Activated effector memory CD4-positive, alpha-beta T cell treated with Interleukin-2 at 50 U/mL for 16 hours (primary cell): ENCODE measurements at regions not wholly inside any gene's neighbourhood (a gene's known extent, or its start where the extent isn't known, plus 50 kb on each side); places are given as distances from the start of the nearest gene placed in this dataset.
"Not testable (repeated sequence)": the region's sequence is repeated elsewhere in the genome, so short reads cannot be mapped to it uniquely, and the experiment has no call there.

Source experiments
- DNase-seq: peaks from one replicate; pipeline ENCODE4 v3.0.0-alpha.2; 2020

- no peak for DNase-seq
Measured at GRCh38 chr9:135394699-135395645, 84.6 kb upstream of the PPP1R26 start.

GRCh38 chr9:135397142-135397541 lies 82.4 kb upstream of the PPP1R26 start:
- DNase-seq: no peak

GRCh38 chr9:135399000-135399649 lies 80.5 kb upstream of the PPP1R26 start:
- DNase-seq: no peak

GRCh38 chr9:135400496-135400895 lies 79.1 kb upstream of the PPP1R26 start:
- DNase-seq: no peak

- DNase-seq: no peak
Measured at GRCh38 chr9:135401218-135401617, 78.4 kb upstream of the PPP1R26 start.

GRCh38 chr9:135402048-135402738 lies 77.4 kb upstream of the PPP1R26 start:
- no peak for DNase-seq

GRCh38 chr9:135402739-135403695 lies 76.6 kb upstream of the PPP1R26 start:
- no peak for DNase-seq

- DNase-seq: no peak
Measured at GRCh38 chr9:135403733-135404450, 75.7 kb upstream of the PPP1R26 start.

- DNase-seq: no peak
Measured at GRCh38 chr9:135404451-135405144, 75.0 kb upstream of the PPP1R26 start.

GRCh38 chr9:135405145-135405464 lies 74.5 kb upstream of the PPP1R26 start:
- DNase-seq: not testable (repeated sequence)

GRCh38 chr9:135408476-135409254 lies 70.9 kb upstream of the PPP1R26 start:
- DNase-seq: no peak

- no peak for DNase-seq
Measured at GRCh38 chr9:135409286-135410200, 70.0 kb upstream of the PPP1R26 start.

GRCh38 chr9:135410421-135410820 lies 69.2 kb upstream of the PPP1R26 start:
- no peak for DNase-seq

GRCh38 chr9:135410831-135411473 lies 68.6 kb upstream of the PPP1R26 start:
- DNase-seq: no peak

- not testable (repeated sequence) for DNase-seq
Measured at GRCh38 chr9:135411605-135412004, 68.0 kb upstream of the PPP1R26 start.

- peak; percentile 46 for DNase-seq
Measured at GRCh38 chr9:135412315-135413085, 67.1 kb upstream of the PPP1R26 start.

- DNase-seq: no peak
Measured at GRCh38 chr9:135413086-135413375, 66.6 kb upstream of the PPP1R26 start.

- no peak for DNase-seq
Measured at GRCh38 chr9:135413461-135413860, 66.1 kb upstream of the PPP1R26 start.
